GM19238 (cell line): ENCODE measurements at regions not wholly inside any gene's neighbourhood (a gene's known extent, or its start where the extent isn't known, plus 50 kb on each side); places are given as distances from the start of the nearest gene placed in this dataset.
"Not testable (repeated sequence)": the region's sequence is repeated elsewhere in the genome, so short reads cannot be mapped to it uniquely, and the experiment has no call there.

Experiments used
- DNase-seq: peaks from one replicate; pipeline ENCODE4 v3.0.0; 2011; ENCODE audit warnings: low spot score; ENCODE audit not compliant: insufficient read length

DNA sequence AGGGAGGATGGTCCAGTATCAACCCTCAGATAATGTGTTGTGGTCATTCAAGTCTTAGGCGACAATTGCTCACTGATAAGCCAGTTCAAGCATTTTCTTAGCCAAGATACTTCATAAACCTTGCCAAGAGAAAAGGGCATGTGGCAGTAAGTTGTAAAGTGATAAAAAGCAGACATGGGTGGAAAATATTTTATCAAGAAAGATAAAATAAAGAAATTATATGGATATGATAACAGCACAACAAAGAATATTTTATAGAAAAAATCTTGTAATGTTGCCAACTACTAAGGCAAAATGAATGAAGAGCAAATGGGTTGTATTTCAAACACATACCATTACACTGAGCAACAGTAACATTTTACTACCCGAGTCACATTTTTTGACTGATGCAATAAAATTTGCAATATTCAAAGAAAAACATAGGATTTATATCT, 217.4 kb upstream of the PITX2 start:
- DNase-seq = no peak

DNA sequence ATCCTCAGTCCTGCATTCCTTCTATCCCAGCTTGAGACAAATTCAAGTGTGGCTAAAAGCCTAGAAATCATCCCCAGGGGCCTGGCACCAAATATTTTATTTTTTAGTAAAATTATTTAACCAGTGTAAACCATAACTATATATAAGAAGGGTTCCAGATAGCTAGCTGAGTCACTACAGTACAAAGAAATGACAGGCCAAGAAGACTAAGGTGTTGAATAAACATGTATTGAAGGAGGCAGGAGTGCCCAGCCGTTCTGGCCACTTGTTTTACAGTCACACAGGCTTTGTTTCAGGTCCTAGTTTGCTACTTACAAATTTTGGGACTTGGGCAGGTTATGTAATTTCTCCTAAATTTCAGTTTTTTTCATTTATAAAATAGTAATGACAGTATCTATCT, 225.9 kb upstream of the PITX2 start:
- DNase-seq = no peak

GRCh38 chr4:110849461-110849860, 226.6 kb upstream of the PITX2 start:
- DNase-seq = no peak

DNA sequence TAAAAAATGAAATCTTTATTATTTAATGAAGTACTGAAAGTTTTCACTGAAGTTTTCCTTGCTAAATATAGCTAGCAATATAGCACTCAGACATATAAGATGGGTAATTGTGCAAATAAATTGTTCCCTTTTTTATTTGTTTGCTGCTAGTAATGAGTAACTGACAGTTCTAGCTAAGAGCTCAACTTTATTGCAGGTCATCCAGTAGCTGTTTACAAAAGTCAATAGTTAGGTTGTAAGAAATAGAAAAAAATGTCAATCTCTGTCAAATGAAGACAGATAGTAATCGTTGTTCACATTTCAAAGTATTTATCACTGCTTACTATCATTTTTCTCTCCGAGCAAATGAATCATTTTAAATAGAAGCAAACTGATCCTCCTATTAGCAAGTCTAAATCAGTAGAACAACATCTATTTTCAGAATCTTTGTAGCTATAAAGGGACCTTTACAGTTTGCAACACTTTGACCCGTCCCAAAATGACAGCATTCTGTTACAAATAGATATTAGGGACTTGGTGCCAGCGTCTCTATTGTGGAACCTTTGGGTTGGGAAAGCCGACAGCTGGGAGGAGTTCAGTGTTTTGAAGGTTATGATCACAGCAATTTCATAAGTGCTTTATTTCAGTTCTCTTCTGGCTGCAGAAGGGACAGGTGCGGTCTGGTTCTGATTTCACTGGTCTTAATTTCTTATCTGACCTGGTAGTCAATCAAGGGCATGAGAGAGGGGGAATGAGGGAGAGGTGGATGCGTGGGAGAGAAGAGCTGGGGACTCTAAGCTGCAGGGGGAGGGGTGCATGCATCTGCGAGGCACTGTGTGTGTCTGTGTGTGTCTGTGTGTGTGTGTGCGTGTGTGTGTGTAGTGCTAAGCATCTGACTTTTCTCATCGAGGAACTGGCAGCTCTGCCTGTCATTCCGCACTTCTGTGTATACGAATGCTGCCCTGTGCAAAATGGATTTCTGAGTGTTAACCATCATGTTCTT, 227.9 kb upstream of the PITX2 start:
- DNase-seq = no peak

- no peak for DNase-seq
These were observed 229.1 kb upstream of the PITX2 start for GRCh38 chr4:110851989-110852388.

GRCh38 chr4:110852793-110853192, 229.9 kb upstream of the PITX2 start:
- no peak for DNase-seq

DNA sequence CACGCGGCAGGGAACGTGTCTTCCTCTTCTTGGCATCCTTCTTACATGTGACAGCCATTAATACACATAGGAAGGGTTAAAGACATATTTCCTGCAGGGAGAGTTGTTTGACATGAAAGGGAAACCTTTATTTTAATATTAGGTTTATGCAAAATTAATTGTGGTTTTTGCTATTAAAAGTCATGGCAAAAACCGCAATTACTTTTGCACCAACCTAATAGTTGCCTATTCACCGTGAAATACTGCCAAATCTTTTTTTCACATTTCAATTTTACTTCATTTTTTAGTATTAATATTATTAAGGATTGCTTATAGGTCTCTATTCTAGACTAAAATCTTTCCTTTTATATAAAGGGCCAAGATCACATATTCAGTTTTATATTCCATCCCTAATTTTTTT, 230.4 kb upstream of the PITX2 start:
- DNase-seq = no peak

- DNase-seq = no peak
These were observed 231.3 kb upstream of the PITX2 start for GRCh38 chr4:110854021-110854678.

- no peak for DNase-seq
These were observed 237.2 kb upstream of the PITX2 start for GRCh38 chr4:110860125-110860524.

DNA sequence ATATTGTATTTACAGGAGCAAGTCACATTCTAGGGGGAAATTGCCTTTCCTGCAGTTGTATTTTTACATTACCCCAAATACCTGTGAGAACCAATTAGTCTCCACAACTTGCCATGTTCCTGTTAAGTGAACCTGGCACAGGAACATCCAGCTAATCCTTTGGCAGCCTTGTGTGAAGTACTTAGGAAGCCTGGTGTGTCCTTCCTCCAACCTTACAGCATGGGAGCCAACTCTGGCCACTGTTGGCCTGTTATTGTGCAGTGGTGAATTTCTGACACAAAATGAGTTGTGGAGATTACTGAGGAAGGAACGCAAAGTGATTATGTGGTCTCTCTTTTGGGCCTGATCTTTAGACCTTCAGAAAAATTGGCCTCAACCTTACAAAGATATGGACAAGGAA, 238.0 kb upstream of the PITX2 start:
- no peak for DNase-seq

GRCh38 chr4:110865611-110866259, 242.9 kb upstream of the PITX2 start:
- DNase-seq = no peak

DNA sequence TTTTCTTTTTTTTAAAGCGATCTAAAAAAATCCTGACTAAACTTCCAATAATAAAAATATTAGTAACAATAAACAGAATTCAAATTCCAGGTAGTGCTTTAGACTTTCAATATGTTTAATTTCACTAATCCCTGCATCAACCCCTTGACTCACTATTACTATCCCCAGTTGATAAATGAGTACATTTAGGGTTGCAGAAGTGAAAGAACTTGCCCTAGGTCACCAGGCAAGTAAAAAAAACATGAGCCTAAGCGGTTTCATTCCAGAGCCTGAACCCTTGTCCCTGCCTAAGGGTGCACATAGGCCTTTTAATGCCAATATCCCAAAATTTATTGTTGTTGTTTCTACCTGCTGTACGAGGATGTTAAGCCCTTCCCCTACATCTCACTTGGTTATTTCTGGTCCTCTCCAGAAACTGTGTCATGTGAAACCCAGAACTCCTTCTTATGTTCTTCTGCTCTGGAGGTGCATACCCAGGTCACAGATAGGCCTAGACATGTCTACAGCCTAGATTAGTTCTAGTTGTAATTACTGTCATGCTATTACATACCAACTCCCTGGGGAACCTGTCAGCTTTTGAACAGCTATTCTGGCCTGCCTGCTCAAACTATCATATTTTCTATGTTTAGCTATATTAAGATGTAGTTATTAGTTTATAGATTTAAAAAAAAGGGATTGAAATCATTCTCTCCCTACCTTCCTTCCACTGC, 244.5 kb upstream of the PITX2 start:
- no peak for DNase-seq

DNA sequence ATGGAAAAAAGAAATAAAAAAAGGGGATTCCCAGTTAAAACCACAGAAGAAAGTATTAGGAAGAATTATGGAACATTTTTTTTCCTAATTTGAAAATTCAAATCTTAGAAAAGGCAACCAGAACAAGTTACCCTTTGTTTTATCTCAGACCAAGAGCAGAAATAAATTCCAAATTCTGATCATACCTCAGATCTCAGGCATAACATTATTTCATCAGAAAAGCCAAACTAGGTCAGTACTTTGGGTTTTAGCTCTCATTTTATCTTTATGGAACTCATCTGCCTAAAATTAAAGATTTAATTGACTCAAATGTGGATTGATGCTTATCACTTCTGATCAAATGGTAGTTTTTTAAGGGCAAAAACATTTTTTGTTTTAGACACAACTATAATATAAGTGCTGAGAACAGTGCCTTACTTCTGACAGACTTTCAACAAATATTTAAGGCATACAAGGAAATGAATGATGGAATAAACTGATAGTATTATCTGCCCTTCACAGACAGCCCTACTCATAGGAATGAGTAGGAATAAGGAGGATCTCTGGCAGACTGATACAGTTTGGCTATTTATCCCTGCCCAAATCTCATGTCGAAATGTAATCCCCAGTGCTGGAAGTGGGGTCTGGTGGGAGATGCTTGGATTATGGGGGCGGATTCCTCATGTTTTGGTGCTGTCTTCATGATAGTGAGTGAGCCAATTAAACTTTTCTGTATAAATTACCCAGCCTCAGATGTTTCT, 245.3 kb upstream of the PITX2 start:
- no peak for DNase-seq

DNA sequence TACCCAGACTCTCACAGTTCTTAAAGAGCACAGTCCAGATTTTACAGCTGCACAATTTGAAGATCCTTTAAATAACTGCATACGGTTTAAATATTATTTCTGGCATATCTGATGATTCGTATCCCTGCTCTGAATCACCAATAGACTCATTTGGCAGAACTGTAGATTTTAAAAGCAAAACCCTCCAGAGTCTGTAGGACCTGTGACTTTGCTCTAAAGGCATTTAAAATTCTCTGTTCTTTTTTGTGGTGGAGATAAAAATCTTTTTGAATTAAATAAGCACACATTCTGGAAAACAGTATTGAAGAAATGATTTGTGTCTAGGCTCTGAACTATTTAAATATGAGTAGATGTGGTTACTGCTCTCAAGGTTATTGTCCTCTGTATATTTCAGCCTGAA, 246.2 kb upstream of the PITX2 start:
- no peak for DNase-seq

GRCh38 chr4:110869862-110870572, 247.1 kb upstream of the PITX2 start:
- no peak for DNase-seq

- not testable (repeated sequence) for DNase-seq
These were observed 253.3 kb upstream of the PITX2 start for GRCh38 chr4:110876214-110876613.

DNA sequence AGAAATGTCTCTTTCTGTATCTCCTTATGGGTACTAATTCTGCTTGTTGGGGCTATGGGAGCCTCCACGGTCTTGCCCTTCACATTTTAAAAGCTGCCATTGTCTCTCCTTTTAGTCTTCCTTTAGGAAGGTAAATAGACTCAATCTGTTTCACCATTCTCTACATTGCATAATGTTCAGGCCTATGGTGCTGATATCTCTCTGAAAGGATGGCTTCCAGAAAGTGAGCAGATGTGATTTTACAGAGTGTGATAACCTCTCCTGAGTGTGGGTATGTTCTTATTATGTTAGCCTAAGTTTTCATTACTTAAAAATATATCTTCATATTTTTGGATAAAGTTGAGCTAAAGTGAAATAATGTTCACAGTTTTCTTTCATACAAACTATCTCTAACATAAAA, 254.0 kb upstream of the PITX2 start:
- no peak for DNase-seq

DNA sequence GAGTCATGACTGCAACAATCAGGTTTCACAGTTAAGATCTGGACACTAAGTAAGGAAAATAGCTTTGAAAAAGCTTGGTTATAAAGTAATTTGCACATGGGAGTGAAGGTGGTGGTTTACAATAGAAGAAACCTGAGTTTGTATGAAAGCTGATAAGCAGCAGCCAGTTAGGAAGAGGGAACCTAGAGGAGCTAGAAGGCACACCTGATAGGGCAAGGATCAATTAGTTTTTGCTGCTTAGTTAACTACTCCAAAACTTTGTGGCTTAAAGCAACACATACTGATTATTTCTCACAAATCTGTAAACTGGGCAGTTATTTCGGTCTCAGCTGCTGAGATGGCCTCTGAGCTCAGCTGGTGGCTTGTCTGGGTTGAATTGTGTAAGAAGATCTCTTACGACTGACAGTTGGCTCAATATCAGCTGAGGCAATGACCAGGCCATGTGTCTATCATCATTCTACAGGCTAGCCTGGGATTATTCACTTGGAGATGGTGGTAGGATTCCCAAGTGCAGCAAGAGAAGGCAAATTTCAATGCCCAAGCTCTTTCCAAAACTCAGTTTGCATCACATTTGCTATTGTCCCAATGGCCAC, 255.0 kb upstream of the PITX2 start:
- DNase-seq = no peak

DNA sequence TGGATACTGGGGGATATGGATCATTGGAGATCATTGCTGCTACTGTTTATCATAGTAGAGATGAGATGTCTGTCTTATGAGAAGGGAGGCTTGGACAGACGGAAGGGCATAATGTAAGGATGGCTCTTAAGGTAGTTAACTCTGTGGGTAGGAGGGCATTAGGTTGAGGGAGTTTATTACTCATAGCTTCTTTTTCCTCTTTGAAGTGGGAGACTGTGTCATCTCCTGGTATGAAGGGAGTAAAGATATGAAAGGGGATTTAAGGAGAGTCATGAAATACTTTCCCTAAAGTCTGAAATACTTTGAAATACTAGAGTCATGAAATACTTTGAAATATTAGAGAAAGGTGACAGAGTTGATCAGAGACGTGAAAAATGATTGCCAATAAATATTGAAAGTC, 255.5 kb upstream of the PITX2 start:
- DNase-seq = no peak

DNA sequence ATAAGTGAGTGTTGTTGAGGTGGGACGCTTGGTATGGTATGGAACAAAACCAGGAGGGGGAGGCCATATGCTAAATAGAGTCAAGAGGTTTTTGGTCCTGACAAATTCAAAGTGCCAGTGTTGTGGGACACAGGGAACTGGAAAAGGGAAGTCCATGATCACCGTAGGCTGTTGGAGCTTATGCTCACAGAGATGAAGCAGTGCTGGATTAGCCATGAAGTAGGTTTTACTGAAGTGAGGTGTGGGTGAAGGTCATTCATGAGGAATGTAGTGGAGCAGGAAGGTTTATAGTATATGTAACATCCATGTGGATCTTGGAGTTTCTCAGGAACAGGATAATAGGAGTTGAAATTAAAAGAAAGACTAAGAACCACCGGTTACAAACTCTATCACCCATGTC, 256.1 kb upstream of the PITX2 start:
- DNase-seq = no peak
